HG02759 (cell line): ENCODE measurements at regions not wholly inside any gene's neighbourhood (a gene's known extent, or its start where the extent isn't known, plus 50 kb on each side); places are given as distances from the start of the nearest gene placed in this dataset.
A peak's percentile ranks its signal among the peaks of the same experiment; 100 is the strongest.

ENCODE experiments used
- ATAC-seq: cut with Tn5 transposase; IDR thresholded peaks from one replicate; pipeline ENCODE4 v1.9.1; 2021; ENCODE audit warnings: mild to moderate bottlenecking, moderate library complexity; ENCODE audit not compliant: unreplicated experiment

- ATAC-seq: no peak
Observed at GRCh38 chr6:10307028-10307427, 107.8 kb downstream of the TFAP2A start.

- ATAC-seq: no peak
Observed at GRCh38 chr6:10305790-10306415, 109.0 kb downstream of the TFAP2A start.

GRCh38 chr6:10303608-10304506, 111.0 kb downstream of the TFAP2A start:
- ATAC-seq: no peak

- ATAC-seq: no peak
Observed at GRCh38 chr6:10302566-10303235, 112.2 kb downstream of the TFAP2A start.

- ATAC-seq: no peak
Observed at GRCh38 chr6:10300071-10300470, 114.8 kb downstream of the TFAP2A start.

- no peak for ATAC-seq
Observed at GRCh38 chr6:10297832-10298231, 117.0 kb downstream of the TFAP2A start.

GRCh38 chr6:10278746-10279145, 136.1 kb downstream of the TFAP2A start:
- no peak for ATAC-seq

GRCh38 chr6:10276660-10277287, 138.1 kb downstream of the TFAP2A start:
- ATAC-seq: no peak

GRCh38 chr6:10276106-10276505, 138.8 kb downstream of the TFAP2A start:
- no peak for ATAC-seq

GRCh38 chr6:10272591-10272990, 142.3 kb downstream of the TFAP2A start:
- ATAC-seq: no peak

GRCh38 chr6:10271982-10272381, 142.9 kb downstream of the TFAP2A start:
- no peak for ATAC-seq

- peak; percentile 66 for ATAC-seq
Observed at GRCh38 chr6:10269814-10270472, 144.9 kb downstream of the TFAP2A start.

GRCh38 chr6:10268611-10269310, 146.1 kb downstream of the TFAP2A start:
- no peak for ATAC-seq

GRCh38 chr6:10268111-10268510, 146.8 kb downstream of the TFAP2A start:
- ATAC-seq: no peak

- no peak for ATAC-seq
Observed at GRCh38 chr6:10266462-10266861, 148.4 kb downstream of the TFAP2A start.

GRCh38 chr6:10266061-10266460, 148.8 kb downstream of the TFAP2A start:
- no peak for ATAC-seq

- no peak for ATAC-seq
Observed at GRCh38 chr6:10262505-10262904, 152.4 kb downstream of the TFAP2A start.

- no peak for ATAC-seq
Observed at GRCh38 chr6:10259671-10260070, 155.2 kb downstream of the TFAP2A start.

GRCh38 chr6:10258341-10258740, 156.5 kb downstream of the TFAP2A start:
- no peak for ATAC-seq

GRCh38 chr6:10256113-10256690, 158.7 kb downstream of the TFAP2A start:
- no peak for ATAC-seq
